NCI-H345 (cell line): ENCODE measurements at regions not wholly inside any gene's neighbourhood (a gene's known extent, or its start where the extent isn't known, plus 50 kb on each side); places are given as distances from the start of the nearest gene placed in this dataset.
"Not testable (repeated sequence)": the region's sequence is repeated elsewhere in the genome, so short reads cannot be mapped to it uniquely, and the experiment has no call there.

Experiments
- DNase-seq: peaks from one replicate; lab custom pipeline; 2025; lab: John Stamatoyannopoulos, UW

DNA sequence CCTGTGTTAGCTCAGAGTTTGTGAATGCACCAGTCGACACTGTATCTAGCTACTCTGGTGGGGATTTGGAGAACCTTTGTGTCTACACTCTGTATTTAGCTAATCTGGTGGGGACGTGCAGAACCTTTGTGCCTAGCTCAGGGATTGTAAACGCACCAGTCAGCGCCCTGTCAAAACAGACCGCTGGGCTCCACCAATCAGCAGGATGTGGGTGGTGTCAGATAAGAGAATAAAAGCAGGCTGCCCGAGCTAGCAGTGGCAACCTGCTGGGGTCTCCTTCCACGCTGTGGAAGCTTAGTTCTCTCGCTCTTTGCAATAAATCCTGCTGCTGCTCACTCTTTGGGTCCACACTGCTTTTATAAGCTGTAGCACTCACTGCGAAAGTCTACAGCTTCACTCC, 324.2 kb downstream of the RAD51AP2 start:
- no peak for DNase-seq

DNA sequence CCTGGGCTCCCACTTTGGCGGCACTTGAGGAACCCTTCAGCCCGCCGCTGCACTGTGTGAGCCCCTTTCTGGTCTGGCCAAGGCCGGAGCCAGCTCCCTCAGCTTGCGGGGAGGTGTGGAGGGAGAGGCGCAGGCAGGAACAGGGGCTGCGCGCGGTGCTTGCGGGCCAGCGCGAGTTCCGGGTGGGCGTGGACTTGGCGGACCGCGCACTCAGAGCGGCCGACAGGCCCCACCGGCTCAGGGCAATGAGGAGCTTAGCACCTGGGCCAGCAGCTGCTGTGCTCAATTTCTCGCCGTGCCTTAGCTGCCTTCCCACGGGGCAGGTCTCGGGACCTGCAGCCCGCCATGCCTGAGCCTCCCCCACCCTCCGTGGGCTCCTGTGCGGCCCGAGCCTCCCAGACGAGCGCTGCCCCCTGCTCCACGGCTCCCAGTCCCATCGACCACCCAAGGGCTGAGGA, 324.8 kb downstream of the RAD51AP2 start:
- DNase-seq, result not testable (repeated sequence)

DNA sequence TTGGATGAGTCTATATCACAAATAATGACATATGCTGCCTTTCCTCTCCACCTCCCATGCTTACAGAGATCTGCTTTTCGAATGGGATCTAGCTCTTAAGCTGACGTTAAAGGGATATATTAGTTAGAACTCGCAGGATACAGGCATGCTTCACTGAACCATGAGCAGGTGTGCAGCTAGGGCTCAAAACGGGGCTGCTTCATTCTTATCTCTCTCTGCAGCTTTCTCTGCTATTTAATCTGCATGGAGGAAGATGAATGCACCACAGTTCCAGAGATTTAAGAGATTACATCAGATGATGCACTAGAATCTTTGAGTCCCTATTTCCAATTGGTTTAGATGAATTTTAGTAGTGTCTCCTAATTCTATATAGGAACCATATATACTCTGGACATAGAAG, 327.0 kb downstream of the RAD51AP2 start:
- DNase-seq, result no peak

DNA sequence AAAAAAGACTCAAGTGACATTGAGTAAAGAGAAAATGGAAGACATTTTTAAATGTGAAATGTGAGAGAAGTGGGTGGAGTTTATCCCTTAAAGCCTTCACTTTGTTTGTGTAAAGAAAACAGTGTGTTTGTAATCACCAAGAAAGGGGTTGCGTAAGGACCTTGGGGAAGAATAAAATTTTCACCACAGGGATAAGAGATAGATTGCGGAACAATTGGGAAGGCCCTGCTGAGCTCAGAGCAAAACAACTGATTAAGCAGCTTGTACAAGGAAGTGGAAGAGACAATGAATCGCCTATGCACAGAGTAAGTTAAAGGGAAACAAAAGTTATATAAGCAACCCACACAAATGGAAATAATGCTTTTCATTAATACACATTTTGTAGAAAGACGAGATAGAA, 327.7 kb downstream of the RAD51AP2 start:
- no peak for DNase-seq

DNA sequence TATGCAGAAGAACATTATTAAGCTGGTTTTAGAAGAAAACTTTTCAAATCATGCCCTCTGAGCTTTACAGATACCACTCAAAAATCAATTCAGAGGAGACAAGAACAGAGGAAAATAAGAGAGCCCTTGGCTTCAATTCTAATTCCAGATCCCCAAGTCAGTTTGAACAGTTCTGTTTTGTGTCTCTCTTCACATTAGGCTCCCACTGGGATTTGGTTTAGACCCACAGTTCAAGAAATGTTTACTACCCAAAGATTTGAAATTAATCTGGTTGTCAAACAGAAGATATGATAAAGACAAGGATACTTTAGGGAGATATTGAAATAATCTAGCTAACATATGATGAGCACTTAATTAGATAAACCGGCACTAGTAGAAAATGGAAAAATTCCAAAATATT, 329.5 kb downstream of the RAD51AP2 start:
- DNase-seq, result no peak

DNA sequence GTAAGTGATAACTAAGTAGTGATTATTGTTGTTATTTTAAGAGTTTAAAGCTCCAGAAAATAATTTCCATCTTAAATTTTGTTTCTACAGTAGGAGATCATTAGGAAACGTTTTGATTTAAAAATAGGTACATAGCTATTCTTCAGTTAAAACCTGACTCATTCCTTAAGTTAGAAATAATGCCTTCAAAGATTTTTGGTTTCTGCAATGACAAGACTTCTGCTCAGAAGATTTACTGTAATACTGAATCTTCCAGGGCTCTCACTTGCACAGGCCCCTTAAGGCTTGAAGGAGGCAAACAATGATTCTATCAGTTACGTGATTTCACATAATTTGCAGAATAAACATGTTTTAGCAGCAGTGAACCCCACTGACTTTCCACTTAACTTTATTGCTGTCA, 333.7 kb downstream of the RAD51AP2 start:
- DNase-seq, result no peak

DNA sequence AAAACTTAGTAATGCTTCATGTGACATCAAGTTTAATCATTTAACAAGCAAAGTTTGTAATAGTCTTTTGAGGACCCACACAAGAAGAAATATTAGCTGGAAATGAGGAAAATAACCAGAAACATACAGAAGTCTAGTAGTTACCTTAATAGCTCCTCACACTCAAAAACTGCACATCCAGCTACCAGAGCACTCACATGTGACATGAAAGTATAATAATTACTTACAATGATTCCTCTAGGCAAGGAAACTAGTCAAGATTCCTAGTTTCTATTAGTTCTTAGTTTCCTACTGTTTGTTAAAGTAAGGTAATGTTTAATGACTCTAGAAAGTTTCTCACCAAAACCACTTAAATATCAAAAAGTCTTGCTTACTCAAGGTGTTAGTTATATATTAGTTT, 335.8 kb downstream of the RAD51AP2 start:
- no peak for DNase-seq

DNA sequence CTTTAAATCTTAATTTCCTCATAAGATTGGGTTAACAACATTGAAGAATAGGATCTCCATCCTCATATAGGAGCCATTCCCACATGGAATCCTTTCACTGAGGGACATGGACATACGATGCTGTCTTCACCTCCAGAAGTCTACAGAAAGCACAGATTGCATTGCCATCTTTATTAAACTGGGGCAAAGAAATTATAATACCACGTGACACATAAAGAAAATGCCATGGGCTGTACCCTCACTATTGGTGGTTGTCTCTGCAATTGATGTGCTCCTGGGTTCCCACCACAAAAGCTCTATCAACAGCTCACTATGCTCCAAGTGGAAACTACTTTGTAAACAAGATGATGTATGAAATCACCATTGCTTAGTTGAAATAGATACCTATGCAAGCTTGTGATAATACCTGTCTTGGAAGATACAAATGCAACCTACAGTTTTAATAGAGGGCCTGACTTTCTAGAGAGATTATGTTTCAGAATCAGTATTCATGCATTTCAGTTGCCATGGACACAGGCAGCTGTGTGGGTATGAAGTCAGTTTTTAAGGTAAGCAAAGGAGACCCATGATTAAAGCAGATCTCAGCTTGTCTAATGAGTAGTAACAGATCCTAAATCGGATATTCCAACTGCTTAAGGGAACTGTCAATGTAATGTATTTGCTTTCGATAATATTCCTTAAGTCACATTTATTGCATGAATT, 337.0 kb downstream of the RAD51AP2 start:
- no peak for DNase-seq

DNA sequence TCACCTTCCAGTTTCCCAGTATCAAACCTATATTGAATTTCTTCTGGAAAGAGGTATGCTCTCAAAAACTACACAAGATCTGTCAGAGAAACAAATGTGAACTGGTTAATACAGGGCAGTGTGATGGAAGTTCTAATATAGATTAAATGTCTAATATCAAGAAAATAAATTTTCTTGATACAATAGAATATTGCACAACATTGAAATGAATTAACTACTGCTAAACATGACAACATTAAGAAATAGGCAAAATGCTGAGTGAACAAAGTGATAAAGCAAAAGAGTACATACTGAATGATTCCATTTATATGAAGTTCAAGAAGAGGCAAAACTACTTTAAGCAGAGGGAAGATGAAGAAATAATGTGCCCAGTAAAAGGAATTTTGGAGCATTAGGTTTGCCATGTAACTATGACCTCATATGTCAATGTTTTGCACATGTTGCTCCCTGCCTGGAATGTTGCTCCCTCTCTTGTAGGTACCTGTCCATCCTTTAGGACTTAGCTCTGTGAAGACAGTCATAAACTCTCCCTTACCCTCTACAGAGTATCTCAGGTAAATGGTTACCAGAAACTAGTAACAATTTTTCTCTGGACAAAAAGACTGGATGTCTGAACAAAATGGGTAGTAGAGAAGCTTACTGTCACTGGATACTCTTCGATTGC, 339.0 kb downstream of the RAD51AP2 start:
- no peak for DNase-seq

DNA sequence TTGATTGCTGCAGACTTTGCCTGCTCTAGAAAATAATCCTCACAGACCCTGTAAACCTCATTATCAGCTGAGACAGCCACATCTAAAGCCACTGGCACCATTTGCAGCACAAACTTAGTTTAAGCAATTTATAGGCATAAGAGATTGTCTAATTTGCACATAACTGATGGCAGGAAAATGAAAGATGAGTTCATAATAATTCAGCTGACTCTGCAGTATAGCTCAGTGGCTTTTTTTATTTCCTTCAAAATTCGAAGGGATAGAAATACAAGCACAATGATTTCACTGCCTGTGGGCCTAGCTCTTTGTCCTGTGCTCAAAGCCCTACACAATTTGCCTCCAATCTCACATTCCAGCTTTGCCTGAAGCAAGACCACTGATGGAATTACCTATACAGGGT, 341.2 kb downstream of the RAD51AP2 start:
- no peak for DNase-seq

DNA sequence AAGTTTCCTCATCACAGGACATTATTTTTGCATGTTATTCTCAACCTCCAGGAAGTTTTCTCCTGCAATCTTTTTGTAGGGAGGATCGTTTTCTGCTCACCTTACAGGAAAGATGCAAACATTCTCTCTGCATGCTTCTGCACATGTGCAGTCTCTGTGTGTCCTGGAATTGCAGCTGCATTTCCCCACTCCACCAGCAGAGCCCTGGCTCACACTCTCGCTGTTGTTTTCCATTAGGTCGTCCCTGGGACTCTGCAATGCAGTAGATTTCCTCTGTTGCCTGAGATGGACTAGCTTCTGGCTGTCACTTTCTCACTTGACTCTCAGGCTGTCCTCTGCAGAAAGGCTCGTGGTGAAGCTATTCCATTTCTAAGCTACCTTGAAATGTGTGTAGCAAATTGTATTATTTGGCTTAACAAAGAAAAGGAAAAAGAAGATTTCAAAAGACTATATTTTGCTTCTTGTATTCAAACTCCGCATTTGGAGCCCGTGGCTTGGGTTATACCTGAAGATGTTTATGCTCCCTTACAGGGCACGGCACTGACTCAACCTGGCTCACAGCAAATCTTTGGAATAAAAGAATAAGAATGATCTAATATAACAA, 346.7 kb downstream of the RAD51AP2 start:
- peak; percentile 32 for DNase-seq

DNA sequence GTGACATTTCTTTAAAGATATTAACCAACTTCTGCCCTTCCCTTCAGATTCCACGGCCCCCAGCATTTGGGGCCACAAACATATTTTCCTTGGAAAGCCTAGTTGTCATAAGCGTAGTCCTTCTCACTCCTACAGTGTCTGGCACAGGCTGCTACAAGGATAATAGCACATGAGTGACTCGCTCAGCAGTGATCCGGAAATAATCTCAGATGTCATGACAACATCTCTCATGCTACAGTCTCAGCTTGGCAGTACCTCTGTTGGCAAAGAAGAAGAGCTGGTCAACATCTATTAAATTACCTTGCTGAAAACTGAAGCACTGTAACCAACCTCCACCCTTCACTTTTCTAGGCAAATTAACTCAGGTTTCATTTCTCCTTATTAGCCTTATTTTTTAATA, 351.7 kb downstream of the RAD51AP2 start:
- DNase-seq, result peak; percentile 36

DNA sequence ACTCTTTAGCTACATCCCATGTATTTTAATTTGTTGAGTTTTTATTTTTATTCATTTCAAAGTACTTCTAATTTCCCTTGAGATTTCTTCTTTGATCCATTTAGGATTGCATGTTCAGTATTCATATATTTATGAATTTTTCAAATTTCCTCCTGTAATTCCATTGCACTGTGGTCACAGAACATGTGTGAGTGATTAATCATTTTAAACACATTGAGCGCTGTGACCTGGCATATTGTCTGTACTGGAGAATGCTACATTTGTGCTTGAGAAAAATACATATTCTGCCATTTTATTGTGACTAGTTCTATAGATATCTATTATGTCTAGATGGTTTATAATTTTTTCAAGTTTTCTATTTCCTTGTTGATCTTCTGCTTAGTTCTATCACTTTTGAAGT, 353.7 kb downstream of the RAD51AP2 start:
- DNase-seq, result no peak

DNA sequence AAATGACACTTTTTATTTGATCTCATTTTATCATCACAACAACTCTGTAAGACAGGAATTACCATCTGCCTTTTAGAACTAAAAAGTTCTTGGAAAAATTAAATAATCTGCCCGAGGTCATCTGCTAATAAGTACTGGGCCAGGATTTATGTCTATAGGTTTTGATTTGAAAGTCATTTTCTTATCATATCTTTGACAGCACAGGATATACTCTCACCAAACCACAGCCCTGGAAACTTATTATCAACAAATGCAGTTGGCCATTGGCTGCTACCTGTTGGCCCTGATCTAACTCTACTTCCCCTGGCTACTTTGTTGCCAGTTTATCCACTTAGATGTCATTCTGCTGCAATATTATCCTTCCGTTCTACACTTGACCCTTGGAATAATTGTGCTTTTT, 354.6 kb downstream of the RAD51AP2 start:
- no peak for DNase-seq

DNA sequence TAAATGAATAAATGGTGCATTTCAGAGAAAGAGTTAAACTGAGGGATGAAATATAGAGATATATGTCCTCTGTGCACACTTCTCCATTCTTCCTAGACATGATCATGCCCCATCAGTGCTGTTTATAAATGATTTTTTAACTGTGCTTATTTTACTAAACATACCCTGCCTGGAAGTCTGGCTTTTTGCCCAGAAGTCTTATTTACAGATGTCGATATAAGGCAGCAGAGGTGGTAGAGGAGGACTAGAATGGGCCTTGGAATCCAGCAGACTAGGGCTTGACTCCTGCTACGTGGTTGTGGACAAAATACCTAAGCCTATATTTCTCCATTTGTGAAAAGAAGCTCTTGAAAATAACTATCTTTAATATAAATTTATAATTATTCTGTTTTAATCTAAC, 355.5 kb downstream of the RAD51AP2 start:
- DNase-seq, result peak; percentile 80

DNA sequence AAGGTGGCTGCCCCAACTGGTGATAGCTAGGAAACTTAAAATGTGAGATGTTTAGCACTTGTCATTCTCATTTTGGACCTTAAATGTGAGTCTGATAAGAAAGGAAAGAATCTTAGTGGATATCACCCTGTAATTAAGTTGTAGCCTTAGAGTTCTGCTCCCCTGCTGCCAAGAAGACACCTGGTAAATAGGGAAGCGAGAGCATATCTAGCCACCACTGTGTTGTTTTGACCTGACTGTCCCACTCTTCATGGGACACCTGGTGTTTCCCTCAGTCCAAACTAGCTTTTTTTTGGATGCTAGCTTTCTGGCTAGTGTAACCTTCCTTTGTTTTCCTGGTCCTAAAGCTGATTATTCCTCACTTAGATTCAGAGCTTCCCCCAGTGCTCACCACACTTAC, 357.6 kb downstream of the RAD51AP2 start:
- DNase-seq, result no peak

DNA sequence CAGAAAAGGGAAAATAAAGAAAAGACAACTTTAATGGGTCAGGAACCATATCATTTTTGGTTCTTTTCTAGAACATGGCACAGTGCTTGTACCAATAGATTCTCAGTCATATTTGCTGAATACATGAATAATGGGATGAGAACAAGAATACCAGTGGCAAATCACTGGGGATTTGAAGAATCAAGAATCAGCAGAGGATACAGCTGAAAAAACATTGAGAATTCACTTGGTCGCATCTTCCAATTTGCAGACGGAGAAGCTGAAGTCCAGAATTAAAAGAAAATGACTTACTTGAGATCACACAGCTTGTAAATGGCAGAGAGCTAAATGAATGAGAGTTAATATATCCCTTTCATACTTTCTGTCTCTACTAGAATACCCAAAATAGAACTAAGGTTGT, 362.2 kb downstream of the RAD51AP2 start:
- DNase-seq, result no peak

DNA sequence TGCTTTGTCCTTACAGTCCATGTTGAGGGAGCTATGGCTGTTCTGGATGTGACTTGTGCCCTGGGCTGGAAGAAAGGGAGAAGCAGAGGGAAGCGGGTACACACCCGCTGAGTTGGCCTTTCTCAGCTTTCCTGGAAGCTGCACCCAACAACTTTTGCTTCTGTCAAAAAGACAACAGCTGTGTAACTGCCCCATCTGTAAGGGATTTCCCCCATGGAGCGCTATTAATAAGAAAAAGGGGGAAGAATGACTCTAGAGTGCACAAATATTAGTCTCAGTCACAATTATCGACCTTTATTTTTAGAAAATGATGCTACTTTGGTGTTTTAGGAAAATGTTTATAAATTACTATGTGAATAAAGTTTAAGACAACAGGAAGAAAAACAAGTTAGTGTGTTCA, 368.3 kb downstream of the RAD51AP2 start:
- no peak for DNase-seq

DNA sequence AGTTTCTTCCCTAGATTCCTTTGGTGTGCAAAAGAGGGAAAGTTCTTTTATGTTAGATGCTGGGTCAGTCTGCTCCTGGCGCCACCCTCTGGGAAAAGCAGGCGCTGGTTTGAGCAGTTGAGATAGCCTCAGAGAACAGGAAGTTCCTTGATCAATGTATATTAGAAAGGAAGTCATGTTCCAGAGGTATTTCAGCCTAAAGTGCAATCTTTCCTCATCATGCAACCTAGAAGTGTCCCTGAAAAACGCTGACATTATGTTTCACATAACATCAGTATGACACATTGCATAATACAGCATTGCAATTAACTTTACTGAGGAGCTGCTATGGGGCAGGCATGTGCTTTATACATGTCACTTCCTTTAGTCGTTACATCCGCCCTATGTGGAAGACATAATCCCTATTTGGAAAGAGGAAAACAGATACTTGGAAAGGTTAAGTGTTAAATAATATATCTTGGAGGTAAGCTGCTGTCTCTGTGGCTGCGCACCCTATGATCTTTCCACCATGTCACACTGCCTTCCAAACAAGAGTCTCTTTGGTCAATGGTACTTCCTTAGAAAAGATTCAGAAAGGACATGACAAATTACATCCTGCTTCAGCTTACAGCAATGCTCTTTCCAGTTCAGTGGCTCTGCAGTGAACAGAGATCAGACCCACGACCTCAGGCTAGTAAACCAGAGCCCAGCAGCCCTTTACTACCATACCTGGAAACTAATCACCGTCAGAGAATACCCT, 369.7 kb downstream of the RAD51AP2 start:
- DNase-seq, result peak; percentile 27

DNA sequence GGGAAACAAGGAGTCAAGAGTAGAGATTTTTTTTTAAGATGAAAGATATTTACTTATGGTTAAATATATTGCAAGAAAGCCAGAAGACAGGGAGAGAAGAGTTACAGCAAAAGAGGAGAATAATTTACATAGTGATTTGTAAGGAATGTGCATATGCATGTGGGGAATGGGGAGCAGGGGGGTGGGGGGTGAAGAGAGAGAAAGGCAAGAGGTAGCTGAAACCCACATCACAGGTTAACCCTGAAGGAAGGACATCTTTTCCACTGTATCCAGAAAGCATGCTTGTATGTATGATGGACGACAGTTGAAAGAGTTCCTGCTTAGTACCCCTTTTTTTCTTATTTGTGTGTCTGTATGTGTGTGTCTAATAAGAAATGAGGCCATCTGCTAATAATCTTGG, 371.9 kb downstream of the RAD51AP2 start:
- no peak for DNase-seq

DNA sequence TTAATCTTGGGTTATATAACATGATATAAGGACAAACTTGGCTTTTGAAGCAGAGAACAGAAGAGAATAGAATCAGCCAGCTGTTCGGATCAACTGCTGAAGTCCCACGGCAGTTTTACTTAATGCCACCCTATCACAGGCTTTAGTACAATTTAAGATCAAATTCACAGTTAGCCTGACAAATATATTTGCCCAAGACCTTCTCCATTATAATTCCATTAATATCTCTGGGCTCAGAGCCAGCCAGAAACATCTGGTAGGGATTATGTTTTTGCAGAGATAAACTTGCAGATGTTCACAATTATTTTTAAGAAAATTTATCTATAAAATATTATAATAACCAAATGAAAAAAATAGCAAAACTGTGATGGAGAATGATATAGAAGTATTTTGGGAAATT, 381.4 kb downstream of the RAD51AP2 start:
- no peak for DNase-seq

DNA sequence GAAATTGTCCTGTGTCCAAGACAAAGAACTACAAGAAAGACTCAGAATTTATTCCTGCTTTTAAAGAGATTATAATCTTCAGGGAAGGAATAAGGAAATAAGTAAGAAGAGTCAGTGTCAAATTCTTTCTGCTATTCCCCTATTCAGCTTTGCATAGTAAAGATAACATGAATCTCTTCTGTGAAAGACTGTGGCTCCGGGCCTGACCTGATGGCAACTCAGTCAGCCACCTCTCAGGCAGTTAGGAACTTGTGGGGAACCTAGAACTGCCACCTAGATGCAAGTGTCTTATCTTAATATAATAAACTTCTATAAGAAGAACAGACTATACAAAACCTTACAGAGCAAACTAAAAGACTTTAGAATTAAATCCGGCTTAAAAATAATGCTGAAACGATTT, 382.0 kb downstream of the RAD51AP2 start:
- no peak for DNase-seq

DNA sequence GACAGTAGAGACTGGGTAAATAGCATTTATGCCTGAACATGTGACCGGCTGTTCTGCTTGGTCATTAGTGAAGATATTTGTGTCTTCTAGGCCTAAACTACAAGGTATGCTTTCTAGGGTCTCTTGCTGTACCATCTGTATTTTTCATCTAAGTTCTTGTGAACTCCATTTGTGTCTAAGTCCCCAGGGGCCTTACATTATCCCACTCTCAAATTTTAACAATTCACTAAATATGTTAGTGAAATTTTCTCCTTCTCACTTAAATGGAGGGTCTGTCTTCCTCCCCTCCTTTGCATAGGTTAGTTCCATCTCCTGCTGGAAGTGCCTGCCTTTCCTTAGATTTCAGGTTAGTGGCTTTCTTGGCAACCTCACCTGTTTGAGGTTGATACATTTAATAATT, 382.6 kb downstream of the RAD51AP2 start:
- DNase-seq, result no peak
